Caco-2 (cell line): ENCODE measurements at regions not wholly inside any gene's neighbourhood (a gene's known extent, or its start where the extent isn't known, plus 50 kb on each side); places are given as distances from the start of the nearest gene placed in this dataset.

Experiments
- BruUV-seq: library from RNA; stranded (reverse); fragments of 400-500 nt; replicated peaks from 2 replicates; lab custom pipeline; 2021; lab: Mats Ljungman, UMichigan
- CTCF ChIA-PET: fragments of 300-600 bp; sonication (Branson Sonifier 250); formaldehyde crosslinking; loops from one replicate; lab custom pipeline; 2022; ENCODE audit warnings: antibody characterized with exemption; lab: Charles Lee
- POLR2A ChIA-PET: fragments of 300-600 bp; sonication (Branson Sonifier 250); formaldehyde crosslinking; loops from one replicate; lab custom pipeline; 2022; ENCODE audit warnings: antibody characterized with exemption; lab: Charles Lee
- DNase-seq, 2 experiments: peaks; one replicate each; pipeline versions ENCODE4 v3.0.0 to v3.0.0-alpha.2; 2020 to 2022
- H3K27me3 ChIP-seq: replicated peaks from 2 replicates; pipeline ENCODE4 v1.6.0; 2011; ENCODE audit warnings: low read length; ENCODE audit not compliant: control insufficient read depth, insufficient read depth
- H3K36me3 ChIP-seq: 2 replicates; pipeline ENCODE4 v1.5.1; 2011; ENCODE audit warnings: low read length; ENCODE audit not compliant: control insufficient read depth, insufficient read depth
- H3K4me1 ChIP-seq: fragments of 250-450 bp; sonication (Bioruptor Pico); 2 replicates; pipeline ENCODE4 v1.5.1; 2020; ENCODE audit warnings: mild to moderate bottlenecking
- H3K4me3 ChIP-seq: 2 replicates; pipeline ENCODE4 v1.5.1; 2011; ENCODE audit warnings: low read depth, mild to moderate bottlenecking, control low read depth, low read length
- H3K9me3 ChIP-seq: fragments of 250-450 bp; sonication (Bioruptor Pico); 2 replicates; pipeline ENCODE4 v1.5.1; 2020; ENCODE audit warnings: mild to moderate bottlenecking, moderate library complexity
- H3K27ac Mint-ChIP-seq: one replicate; pipeline ENCODE4 v1.8.0; 2022; ENCODE audit warnings: mixed read lengths; ENCODE audit not compliant: unreplicated experiment
- H3K27me3 Mint-ChIP-seq: one replicate; pipeline ENCODE4 v1.8.0; 2022; ENCODE audit warnings: mixed read lengths; ENCODE audit not compliant: insufficient read depth, unreplicated experiment
- H3K36me3 Mint-ChIP-seq: one replicate; pipeline ENCODE4 v1.8.0; 2022; ENCODE audit warnings: mild to moderate bottlenecking, mixed read lengths; ENCODE audit not compliant: insufficient read depth, unreplicated experiment
- H3K4me1 Mint-ChIP-seq: one replicate; pipeline ENCODE4 v1.8.0; 2022; ENCODE audit warnings: low read depth, mixed read lengths; ENCODE audit not compliant: unreplicated experiment
- H3K4me3 Mint-ChIP-seq: one replicate; pipeline ENCODE4 v1.8.0; 2022; ENCODE audit warnings: mild to moderate bottlenecking, moderate library complexity, mixed read lengths; ENCODE audit not compliant: unreplicated experiment
- H3K9me3 Mint-ChIP-seq: one replicate; pipeline ENCODE4 v1.8.0; 2022; ENCODE audit warnings: mixed read lengths; ENCODE audit not compliant: unreplicated experiment
- intact Hi-C: fragments of 100-400 bp; cut with micrococcal nuclease; formaldehyde crosslinking; loops from one replicate; pipeline ENCODE4 v1.10.0; 2022; ENCODE audit not compliant: unreplicated experiment
- TF ChIP-seq, protein P1 (sequence below), 2 experiments: fragments of 200-600 bp in 1 of 2; IDR thresholded peaks; 1 replicate in 1 of 2; 2 replicates in 1 of 2; pipeline versions ENCODE4 v1.5.1 to v1.8.0; 2011 to 2022; ENCODE audit warnings: antibody characterized with exemption in 1 of 2, control low read depth in 1 of 2, inconsistent platforms in 1 of 2, low read depth in 1 of 2, low read length in 1 of 2, mild to moderate bottlenecking in 1 of 2, moderate library complexity in 1 of 2; ENCODE audit not compliant: insufficient read depth in 1 of 2, severe bottlenecking in 1 of 2, unreplicated experiment in 1 of 2

DNA sequence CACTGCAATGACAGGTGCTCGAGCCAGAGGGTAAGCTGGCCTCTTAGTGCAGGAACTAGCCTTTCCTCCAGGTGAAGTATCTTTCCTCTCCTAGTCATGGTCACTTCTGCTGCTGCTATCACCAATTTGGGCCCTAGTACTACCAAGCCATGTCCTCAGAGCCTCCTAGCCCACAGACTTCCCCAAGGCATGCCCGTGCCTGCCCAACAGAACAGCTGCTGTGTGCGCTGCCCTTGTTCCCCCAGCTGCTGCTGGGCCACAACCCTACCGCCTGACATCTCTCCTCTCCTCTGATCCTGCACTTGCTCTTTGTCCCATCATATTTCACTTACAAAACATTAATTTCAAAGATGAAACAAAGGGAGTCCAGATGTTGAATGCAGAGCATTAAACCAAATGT lies 168.5 kb upstream of the FREM2 start:
- Histone ChIP-seq H3K27me3 (no peaks in the 10 kb centered on the region), H3K36me3 (no peaks in the 10 kb centered on the region), H3K4me3 (no peak overlapping the region), H3K9me3 (no peaks in the 10 kb centered on the region), H3K4me1 (no peaks in the 10 kb centered on the region)
- DNase-seq, result no peak
- intact Hi-C loops, result no loop called here
- no peaks in the 10 kb centered on the region for H3K9me3 Mint-ChIP-seq
- H3K4me1 Mint-ChIP-seq, result peaks cover 7% of the 10 kb centered on the region
- no peak overlapping the region for H3K4me3 Mint-ChIP-seq
- ChIA-PET POLR2A (no interaction called here), CTCF (no interaction called here)
- H3K36me3 Mint-ChIP-seq, result no peaks in the 10 kb centered on the region
- no TSS peak for BruUV-seq
- peaks cover 3% of the 10 kb centered on the region for H3K27me3 Mint-ChIP-seq
- no peak overlapping the region for H3K27ac Mint-ChIP-seq
- TF ChIP-seq, protein P1, sequence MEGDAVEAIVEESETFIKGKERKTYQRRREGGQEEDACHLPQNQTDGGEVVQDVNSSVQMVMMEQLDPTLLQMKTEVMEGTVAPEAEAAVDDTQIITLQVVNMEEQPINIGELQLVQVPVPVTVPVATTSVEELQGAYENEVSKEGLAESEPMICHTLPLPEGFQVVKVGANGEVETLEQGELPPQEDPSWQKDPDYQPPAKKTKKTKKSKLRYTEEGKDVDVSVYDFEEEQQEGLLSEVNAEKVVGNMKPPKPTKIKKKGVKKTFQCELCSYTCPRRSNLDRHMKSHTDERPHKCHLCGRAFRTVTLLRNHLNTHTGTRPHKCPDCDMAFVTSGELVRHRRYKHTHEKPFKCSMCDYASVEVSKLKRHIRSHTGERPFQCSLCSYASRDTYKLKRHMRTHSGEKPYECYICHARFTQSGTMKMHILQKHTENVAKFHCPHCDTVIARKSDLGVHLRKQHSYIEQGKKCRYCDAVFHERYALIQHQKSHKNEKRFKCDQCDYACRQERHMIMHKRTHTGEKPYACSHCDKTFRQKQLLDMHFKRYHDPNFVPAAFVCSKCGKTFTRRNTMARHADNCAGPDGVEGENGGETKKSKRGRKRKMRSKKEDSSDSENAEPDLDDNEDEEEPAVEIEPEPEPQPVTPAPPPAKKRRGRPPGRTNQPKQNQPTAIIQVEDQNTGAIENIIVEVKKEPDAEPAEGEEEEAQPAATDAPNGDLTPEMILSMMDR (IDR thresholded peaks at IDR 0.05; ENCODE audit: insufficient read depth in 1 of 2, low read depth in 1 of 2, low read length in 1 of 2, severe bottlenecking in 1 of 2, unreplicated experiment in 1 of 2), result no peak

GRCh38 chr13:38519229-38519911 lies 167.5 kb upstream of the FREM2 start:
- Mint-ChIP-seq H3K4me1 (peaks cover 7% of the 10 kb centered on the region), H3K36me3 (no peaks in the 10 kb centered on the region), H3K4me3 (no peak overlapping the region), H3K27ac (no peak overlapping the region), H3K9me3 (no peaks in the 10 kb centered on the region), H3K27me3 (peaks cover 3% of the 10 kb centered on the region)
- no TSS peak for BruUV-seq
- no peak for DNase-seq
- TF ChIP-seq, protein P1 (IDR thresholded peaks at IDR 0.05; ENCODE audit: insufficient read depth in 1 of 2, low read depth in 1 of 2, low read length in 1 of 2, severe bottlenecking in 1 of 2, unreplicated experiment in 1 of 2), result no peak
- Histone ChIP-seq H3K4me3 (no peak overlapping the region), H3K27me3 (no peaks in the 10 kb centered on the region), H3K9me3 (no peaks in the 10 kb centered on the region), H3K4me1 (no peaks in the 10 kb centered on the region), H3K36me3 (no peaks in the 10 kb centered on the region)
- intact Hi-C loops, result no loop called here
- CTCF ChIA-PET, result no interaction called here
- POLR2A ChIA-PET, result no interaction called here

- no TSS peak for BruUV-seq
- Histone ChIP-seq H3K4me3 (no peak overlapping the region), H3K4me1 (no peaks in the 10 kb centered on the region), H3K9me3 (no peaks in the 10 kb centered on the region), H3K27me3 (no peaks in the 10 kb centered on the region), H3K36me3 (no peaks in the 10 kb centered on the region)
- Mint-ChIP-seq H3K9me3 (no peaks in the 10 kb centered on the region), H3K27me3 (peaks cover 3% of the 10 kb centered on the region), H3K4me3 (no peak overlapping the region), H3K27ac (no peak overlapping the region), H3K4me1 (peaks cover 7% of the 10 kb centered on the region), H3K36me3 (no peaks in the 10 kb centered on the region)
- DNase-seq, result no peak
- CTCF ChIA-PET, result no interaction called here
- intact Hi-C loops, result no loop called here
- POLR2A ChIA-PET, result no interaction called here
- TF ChIP-seq, protein P1 (IDR thresholded peaks at IDR 0.05; ENCODE audit: insufficient read depth in 1 of 2, low read depth in 1 of 2, low read length in 1 of 2, severe bottlenecking in 1 of 2, unreplicated experiment in 1 of 2), result no peak
These were observed 166.8 kb upstream of the FREM2 start for GRCh38 chr13:38520041-38520440.
